SU-DHL-6 (cell line): ENCODE measurements at regions not wholly inside any gene's neighbourhood (a gene's known extent, or its start where the extent isn't known, plus 50 kb on each side); places are given as distances from the start of the nearest gene placed in this dataset.

Experiments used
- H2AFZ ChIP-seq: fragments of 200-600 bp; sonication (generic); 2 replicates; pipeline ENCODE4 v1.6.1; 2014; ENCODE audit warnings: low read depth, mild to moderate bottlenecking, moderate library complexity, mixed read lengths, antibody characterized with exemption, low read length; ENCODE audit not compliant: severe bottlenecking
- H3F3A ChIP-seq: fragments of 200-600 bp; shearing (Covaris generic); 2 replicates; pipeline ENCODE4 v1.6.0; 2016; ENCODE audit warnings: antibody characterized with exemption, mild to moderate bottlenecking; ENCODE audit not compliant: insufficient read depth
- H3K27ac ChIP-seq: fragments of 200-600 bp; sonication (generic); 2 replicates; pipeline ENCODE4 v1.5.1; 2016; ENCODE audit warnings: low read depth, mild to moderate bottlenecking, low read length, moderate library complexity, mixed read lengths
- H3K27me3 ChIP-seq: fragments of 200-600 bp; sonication (generic), shearing (Covaris generic); 2 replicates; pipeline ENCODE4 v1.6.0; 2014; ENCODE audit warnings: mild to moderate bottlenecking, low read length
- H3K36me3 ChIP-seq: fragments of 200-600 bp; sonication (generic); 2 replicates; pipeline ENCODE4 v1.6.1; 2014; ENCODE audit warnings: mild to moderate bottlenecking, low read length, mixed read lengths
- H3K4me2 ChIP-seq: fragments of 300-600, 200-600 bp; shearing (Covaris generic), sonication (generic); 2 replicates; pipeline ENCODE4 v1.6.0; 2014; ENCODE audit warnings: low read length, low read depth, mild to moderate bottlenecking; ENCODE audit not compliant: poor library complexity, severe bottlenecking
- H3K4me3 ChIP-seq: fragments of 200-600 bp; sonication (generic); 2 replicates; pipeline ENCODE4 v1.5.1; 2014; ENCODE audit warnings: antibody characterized with exemption, low read length, mild to moderate bottlenecking, mixed read lengths; ENCODE audit not compliant: insufficient read depth, poor library complexity, severe bottlenecking
- H3K79me2 ChIP-seq: fragments of 200-600 bp; sonication (generic); 2 replicates; pipeline ENCODE4 v1.6.1; 2014; ENCODE audit warnings: mild to moderate bottlenecking, low read length, moderate library complexity; ENCODE audit not compliant: insufficient read depth
- H3K9ac ChIP-seq: fragments of 200-600 bp; sonication (generic); 2 replicates; pipeline ENCODE4 v1.7.0; 2014; ENCODE audit warnings: mild to moderate bottlenecking, low read length
- H3K9me2 ChIP-seq: fragments of 200-600 bp; sonication (generic); replicated peaks from 2 replicates; pipeline ENCODE4 v1.6.1; 2014; ENCODE audit warnings: low read length; ENCODE audit not compliant: insufficient read depth
- H3K9me3 ChIP-seq: fragments of 200-600 bp; sonication (generic); 2 replicates; pipeline ENCODE4 v1.6.1; 2014; ENCODE audit warnings: low read length, mixed read lengths; ENCODE audit not compliant: insufficient read depth
- H4K20me1 ChIP-seq: fragments of 200-600 bp; sonication (generic); 2 replicates; pipeline ENCODE4 v1.6.1; 2014; ENCODE audit warnings: low read depth, mild to moderate bottlenecking, antibody characterized with exemption, low read length, moderate library complexity, mixed read lengths
- CTCF ChIP-seq: fragments of 200-600 bp; sonication (generic); IDR thresholded peaks from one replicate; pipeline ENCODE4 v1.5.1; 2017; ENCODE audit warnings: antibody characterized with exemption, mild to moderate bottlenecking, low read length, moderate library complexity; ENCODE audit not compliant: insufficient read depth, poor library complexity, severe bottlenecking
- EZH2phosphoT487 ChIP-seq: fragments of 200-600 bp; sonication (generic), shearing (Covaris generic); conservative IDR thresholded peaks from 2 replicates; pipeline ENCODE4 v1.6.1; 2018; ENCODE audit warnings: mild to moderate bottlenecking, antibody characterized with exemption, low read length, moderate library complexity, mixed read lengths

- no peak overlapping the region for H3K4me2 ChIP-seq
- no peak overlapping the region for H3K4me3 ChIP-seq
- no peaks in the 10 kb centered on the region for H3K79me2 ChIP-seq
- TF ChIP-seq CTCF, result no peak
- no peak for TF ChIP-seq EZH2phosphoT487
- H3K9ac ChIP-seq, result no peak overlapping the region
- H2AFZ ChIP-seq, result no peak overlapping the region
- no peaks in the 10 kb centered on the region for H4K20me1 ChIP-seq
- no peaks in the 10 kb centered on the region for H3K9me2 ChIP-seq
- H3K27ac ChIP-seq, result no peak overlapping the region
- H3F3A ChIP-seq, result no peaks in the 10 kb centered on the region
- H3K9me3 ChIP-seq, result no peaks in the 10 kb centered on the region
- H3K36me3 ChIP-seq, result no peaks in the 10 kb centered on the region
- no peaks in the 10 kb centered on the region for H3K27me3 ChIP-seq
Measured at GRCh38 chr11:128152796-128153696, 434.3 kb downstream of the ETS1 start.

- Histone ChIP-seq H3K9me2 (no peaks in the 10 kb centered on the region), H2AFZ (no peak overlapping the region), H4K20me1 (no peaks in the 10 kb centered on the region), H3K27me3 (no peaks in the 10 kb centered on the region), H3K4me2 (no peak overlapping the region), H3K9ac (no peak overlapping the region), H3K79me2 (no peaks in the 10 kb centered on the region), H3K4me3 (no peak overlapping the region), H3K27ac (no peak overlapping the region), H3F3A (no peaks in the 10 kb centered on the region), H3K36me3 (no peaks in the 10 kb centered on the region), H3K9me3 (no peaks in the 10 kb centered on the region)
- TF ChIP-seq CTCF (no peak), EZH2phosphoT487 (no peak)
Measured at GRCh38 chr11:128151780-128152179, 435.6 kb downstream of the ETS1 start.

GRCh38 chr11:128151338-128151737 is 436.0 kb downstream of the ETS1 start:
- Histone ChIP-seq H3K4me2 (no peak overlapping the region), H3K4me3 (no peak overlapping the region), H3K9ac (no peak overlapping the region), H3K79me2 (no peaks in the 10 kb centered on the region), H3K27me3 (no peaks in the 10 kb centered on the region), H3K9me2 (no peaks in the 10 kb centered on the region), H3K27ac (no peak overlapping the region), H3K9me3 (no peaks in the 10 kb centered on the region), H3K36me3 (no peaks in the 10 kb centered on the region), H4K20me1 (no peaks in the 10 kb centered on the region), H2AFZ (no peak overlapping the region), H3F3A (no peaks in the 10 kb centered on the region)
- TF ChIP-seq EZH2phosphoT487 (no peak), CTCF (no peak)
